GM12878 (cell line): ENCODE measurements at regions not wholly inside any gene's neighbourhood (a gene's known extent, or its start where the extent isn't known, plus 50 kb on each side); places are given as distances from the start of the nearest gene placed in this dataset.

Experiments
- ATAC-seq: fragments of 200-7000 bp; cut with Tn5 transposase; 3 replicates; pipeline ENCODE4 v1.9.1; 2020; ENCODE audit warnings: mild to moderate bottlenecking, moderate library complexity
- BruUV-seq: library from RNA; stranded (reverse); fragments of 400-500 nt; replicated peaks from 2 replicates; lab custom pipeline; 2021; lab: Mats Ljungman, UMichigan
- CTCF ChIA-PET: fragments of 300-600 bp; sonication (Branson Sonifier 250); formaldehyde crosslinking; extraction: SDS; loops from one replicate; lab custom pipeline; 2021; ENCODE audit warnings: inconsistent platforms; lab: Yijun Ruan, JAX
- POLR2A ChIA-PET: fragments of 350-600 bp; formaldehyde crosslinking; extraction: SDS; loops from one replicate; lab custom pipeline; 2021; ENCODE audit warnings: inconsistent platforms; lab: Charles Lee
- RAD21 ChIA-PET: fragments of 300-600 bp; sonication (Branson Sonifier 250); formaldehyde crosslinking; loops from one replicate; lab custom pipeline; 2023; ENCODE audit warnings: antibody characterized with exemption; ENCODE audit not compliant: unreplicated experiment; lab: Charles Lee
- SMC1A ChIA-PET: fragments of 300-600 bp; sonication (Branson Sonifier 250); formaldehyde crosslinking; loops from one replicate; lab custom pipeline; 2023; ENCODE audit not compliant: unreplicated experiment, uncharacterized antibody; lab: Charles Lee
- DNase-seq: peaks from one replicate; pipeline ENCODE4 v3.0.0-alpha.2; 2011; ENCODE audit warnings: low read depth, low spot score
- FAIRE-seq: peaks from 3 replicates; lab custom pipeline; 2011; peaks lifted over from hg19 to GRCh38; lab: Jason Lieb, UNC
- H2AFZ ChIP-seq: 2 replicates; pipeline ENCODE4 v1.6.0; 2011; ENCODE audit warnings: low read depth, low read length, control low read depth; ENCODE audit not compliant: control insufficient read depth
- H3K27ac ChIP-seq: 2 replicates; pipeline ENCODE4 v1.5.1; 2011; ENCODE audit warnings: control low read depth; ENCODE audit not compliant: control insufficient read depth, insufficient read depth
- H3K27me3 ChIP-seq, 2 experiments: replicated peaks in 1 of 2; 2 replicates each; pipeline versions ENCODE4 v1.6.0 to v1.6.1; 2011; ENCODE audit warnings: low read length in 1 of 2; ENCODE audit not compliant: control insufficient read depth in 2 of 2, insufficient read depth in 2 of 2
- H3K36me3 ChIP-seq, 2 experiments: 2 replicates each; pipeline ENCODE4 v1.5.1; 2011; ENCODE audit warnings: low read length in 1 of 2; ENCODE audit not compliant: control insufficient read depth in 2 of 2, insufficient read depth in 2 of 2
- H3K4me1 ChIP-seq: 2 replicates; pipeline ENCODE4 v1.6.1; 2011; ENCODE audit warnings: mild to moderate bottlenecking, low read length, moderate library complexity, mixed read lengths; ENCODE audit not compliant: control insufficient read depth, insufficient read depth
- H3K4me2 ChIP-seq: 2 replicates; pipeline ENCODE4 v1.6.0; 2011; ENCODE audit warnings: control low read depth; ENCODE audit not compliant: control insufficient read depth, insufficient read depth
- H3K4me3 ChIP-seq: fragments of 200-600 bp; sonication (generic); 2 replicates; pipeline ENCODE4 v1.5.1; 2016
- H3K79me2 ChIP-seq: 2 replicates; pipeline ENCODE4 v1.6.0; 2011; ENCODE audit warnings: low read length; ENCODE audit not compliant: control insufficient read depth, insufficient read depth
- H3K9ac ChIP-seq: 2 replicates; pipeline ENCODE4 v1.8.0; 2011; ENCODE audit warnings: low read length, control low read depth, mixed read lengths; ENCODE audit not compliant: control insufficient read depth, insufficient read depth
- H3K9me3 ChIP-seq: replicated peaks from 3 replicates; pipeline ENCODE4 v1.5.1; 2011; ENCODE audit warnings: mild to moderate bottlenecking, low read length; ENCODE audit not compliant: control insufficient read depth, insufficient read depth
- H4K20me1 ChIP-seq: 2 replicates; pipeline ENCODE4 v1.6.0; 2011; ENCODE audit not compliant: control insufficient read depth, insufficient read depth
- CHD4 ChIP-seq: fragments of 200-600 bp; sonication (generic); IDR thresholded peaks from 2 replicates; pipeline ENCODE4 v1.6.1; 2016; ENCODE audit warnings: mild to moderate bottlenecking
- CREB1 ChIP-seq: IDR thresholded peaks from 2 replicates; pipeline ENCODE4 v1.6.1; 2012; ENCODE audit warnings: low read depth, mild to moderate bottlenecking, inconsistent platforms
- E2F4 ChIP-seq: IDR thresholded peaks from 2 replicates; pipeline ENCODE4 v1.6.1; 2012; ENCODE audit warnings: low read depth, low read length, improper control_type of control experiment
- ELK1 ChIP-seq: IDR thresholded peaks from 2 replicates; pipeline ENCODE4 v1.6.1; 2012; ENCODE audit warnings: low read depth, low read length, improper control_type of control experiment
- FOXM1 ChIP-seq: IDR thresholded peaks from 2 replicates; pipeline ENCODE4 v1.6.1; 2012; ENCODE audit warnings: low read depth, mild to moderate bottlenecking, inconsistent platforms, low read length, moderate library complexity
- IKZF1 ChIP-seq: fragments of 450-650 bp; conservative IDR thresholded peaks from 2 replicates; pipeline ENCODE4 v1.6.1; 2017; ENCODE audit warnings: antibody characterized with exemption, mild to moderate bottlenecking
- LARP7 ChIP-seq: fragments of 450-650 bp; IDR thresholded peaks from 2 replicates; pipeline ENCODE4 v1.6.1; 2017; ENCODE audit warnings: mild to moderate bottlenecking
- MEF2A ChIP-seq: IDR thresholded peaks from 2 replicates; pipeline ENCODE4 v1.6.1; 2011; ENCODE audit warnings: low read depth, mild to moderate bottlenecking, low read length, moderate library complexity; ENCODE audit not compliant: insufficient read depth
- MXI1 ChIP-seq: fragments of 150-350 bp; IDR thresholded peaks from 2 replicates; pipeline ENCODE4 v1.6.1; 2011; ENCODE audit warnings: low read depth, mild to moderate bottlenecking, inconsistent platforms, low read length, improper control_type of control experiment
- NFXL1 ChIP-seq: fragments of 450-650 bp; IDR thresholded peaks from 2 replicates; pipeline ENCODE4 v1.6.1; 2017; ENCODE audit warnings: antibody characterized with exemption, mild to moderate bottlenecking, borderline replicate concordance
- PAX8 ChIP-seq: fragments of 450-650 bp; IDR thresholded peaks from 2 replicates; pipeline ENCODE4 v1.6.1; 2017; ENCODE audit warnings: mild to moderate bottlenecking, moderate library complexity
- PML ChIP-seq: IDR thresholded peaks from 2 replicates; pipeline ENCODE4 v1.6.1; 2012; ENCODE audit warnings: low read length, inconsistent platforms
- POLR2AphosphoS5 ChIP-seq: IDR thresholded peaks from 2 replicates; pipeline ENCODE4 v1.6.1; 2011; ENCODE audit warnings: mild to moderate bottlenecking, low read length, inconsistent platforms
- RB1 ChIP-seq: fragments of 450-650 bp; formaldehyde crosslinking; IDR thresholded peaks from 2 replicates; pipeline ENCODE4 v1.6.1; 2017; ENCODE audit warnings: mild to moderate bottlenecking, borderline replicate concordance
- TARDBP ChIP-seq: IDR thresholded peaks from 2 replicates; pipeline ENCODE4 v1.6.1; 2016; ENCODE audit warnings: borderline replicate concordance
- ZBED1 ChIP-seq: IDR thresholded peaks from 2 replicates; pipeline ENCODE4 v1.6.1; 2016; ENCODE audit warnings: borderline replicate concordance
- ZSCAN29 ChIP-seq: fragments of 450-650 bp; IDR thresholded peaks from 2 replicates; pipeline ENCODE4 v1.6.1; 2017; ENCODE audit warnings: mild to moderate bottlenecking, moderate library complexity
- WGBS: methylation state at CpG from one replicate; pipeline ENCODE4 v1.1.6; 2016; ENCODE audit warnings: low lambda C conversion rate; ENCODE audit not compliant: insufficient replicate concordance, insufficient coverage; ENCODE audit errors: missing lambda C conversion rate; 5-methylcytosine and 5-hydroxymethylcytosine counted together
- in situ Hi-C: fragments of 300-500 bp; cut with MboI; formaldehyde crosslinking; loops from 9 replicates; pipeline ENCODE4 v1.14.3; 2018; ENCODE audit warnings: mixed read lengths
- intact Hi-C: fragments of 100-400 bp; cut with micrococcal nuclease; formaldehyde crosslinking; loops from one replicate; pipeline ENCODE4 v1.14.2; 2022; ENCODE audit not compliant: unreplicated experiment
- TF ChIP-seq, protein P1 (sequence below): IDR thresholded peaks from 2 replicates; pipeline ENCODE4 v1.6.1; 2012; ENCODE audit warnings: low read length, inconsistent platforms
- TF ChIP-seq, protein P2 (sequence below): fragments of 450-650 bp; IDR thresholded peaks from 2 replicates; pipeline ENCODE4 v1.6.1; 2017; ENCODE audit warnings: mild to moderate bottlenecking

- ATAC-seq: peak; percentile 73
- CTCF ChIA-PET: interaction anchor here (0.8 to 1.2 kb wide), 2 partner anchors 10 to 61 kb away, joined by 3 to 4 read pairs; no protein-coding TSS in a partner anchor
- in situ Hi-C loops: loop anchor here (5.0 kb wide), 1 partner anchor 292 kb away; the partner anchor contains the start of gene ITGA4
- Histone ChIP-seq H3K27ac (peak overlapping the region; percentile 93), H3K9ac (peak overlapping the region; percentile 28; the same call in 1 of the 2 replicates), H3K27me3 (no peaks in the 10 kb centered on the region), H3K79me2 (no peaks in the 10 kb centered on the region), H3K36me3 (no peaks in the 10 kb centered on the region), H3K4me2 (peak overlapping the region; percentile 65), H2AFZ (peak overlapping the region; percentile 65), H3K9me3 (peaks cover 15% of the 10 kb centered on the region), H3K4me1 (peaks cover 33% of the 10 kb centered on the region), H4K20me1 (no peaks in the 10 kb centered on the region), H3K4me3 (peak overlapping the region; percentile 30; the same call in 1 of the 2 replicates)
- POLR2A ChIA-PET: no interaction called here
- peak; percentile 27 for FAIRE-seq
- BruUV-seq: no TSS peak
- DNase-seq: no peak
- intact Hi-C loops: no loop called here
- RAD21 ChIA-PET: interaction anchor here (1.3 kb wide), 1 partner anchor 60 kb away, joined by 3 read pairs; no protein-coding TSS in a partner anchor
- WGBS: 5% methylated on average over 6 of the region's 6 CpGs
- SMC1A ChIA-PET: interaction anchor here (1.3 to 2.1 kb wide), 5 partner anchors 10 to 60 kb away, joined by 3 to 7 read pairs (median 4); no protein-coding TSS in a partner anchor
- TF ChIP-seq MEF2A (0 out of 2 replicates have a peak, but pooled peaks have one; percentile 27), TARDBP (no peak), FOXM1 (no peak), MXI1 (no peak), ZBED1 (peak; percentile 74; the same call in 1 of the 2 replicates), POLR2AphosphoS5 (no peak), IKZF1 (no peak), CHD4 (no peak), CREB1 (no peak), E2F4 (no peak), RB1 (no peak), PML (no peak), PAX8 (no peak), ELK1 (no peak), NFXL1 (no peak), ZSCAN29 (no peak), LARP7 (no peak)
- TF ChIP-seq, protein P1, sequence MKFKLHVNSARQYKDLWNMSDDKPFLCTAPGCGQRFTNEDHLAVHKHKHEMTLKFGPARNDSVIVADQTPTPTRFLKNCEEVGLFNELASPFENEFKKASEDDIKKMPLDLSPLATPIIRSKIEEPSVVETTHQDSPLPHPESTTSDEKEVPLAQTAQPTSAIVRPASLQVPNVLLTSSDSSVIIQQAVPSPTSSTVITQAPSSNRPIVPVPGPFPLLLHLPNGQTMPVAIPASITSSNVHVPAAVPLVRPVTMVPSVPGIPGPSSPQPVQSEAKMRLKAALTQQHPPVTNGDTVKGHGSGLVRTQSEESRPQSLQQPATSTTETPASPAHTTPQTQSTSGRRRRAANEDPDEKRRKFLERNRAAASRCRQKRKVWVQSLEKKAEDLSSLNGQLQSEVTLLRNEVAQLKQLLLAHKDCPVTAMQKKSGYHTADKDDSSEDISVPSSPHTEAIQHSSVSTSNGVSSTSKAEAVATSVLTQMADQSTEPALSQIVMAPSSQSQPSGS: 0 out of 2 replicates have a peak, but pooled peaks have one; percentile 11
- TF ChIP-seq, protein P2, sequence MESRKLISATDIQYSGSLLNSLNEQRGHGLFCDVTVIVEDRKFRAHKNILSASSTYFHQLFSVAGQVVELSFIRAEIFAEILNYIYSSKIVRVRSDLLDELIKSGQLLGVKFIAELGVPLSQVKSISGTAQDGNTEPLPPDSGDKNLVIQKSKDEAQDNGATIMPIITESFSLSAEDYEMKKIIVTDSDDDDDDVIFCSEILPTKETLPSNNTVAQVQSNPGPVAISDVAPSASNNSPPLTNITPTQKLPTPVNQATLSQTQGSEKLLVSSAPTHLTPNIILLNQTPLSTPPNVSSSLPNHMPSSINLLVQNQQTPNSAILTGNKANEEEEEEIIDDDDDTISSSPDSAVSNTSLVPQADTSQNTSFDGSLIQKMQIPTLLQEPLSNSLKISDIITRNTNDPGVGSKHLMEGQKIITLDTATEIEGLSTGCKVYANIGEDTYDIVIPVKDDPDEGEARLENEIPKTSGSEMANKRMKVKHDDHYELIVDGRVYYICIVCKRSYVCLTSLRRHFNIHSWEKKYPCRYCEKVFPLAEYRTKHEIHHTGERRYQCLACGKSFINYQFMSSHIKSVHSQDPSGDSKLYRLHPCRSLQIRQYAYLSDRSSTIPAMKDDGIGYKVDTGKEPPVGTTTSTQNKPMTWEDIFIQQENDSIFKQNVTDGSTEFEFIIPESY: no peak
These were observed 184.9 kb downstream of the UBE2E3 start for GRCh38 chr2:181165199-181165868.
